ENCODE measurements at regions not wholly inside any gene's neighbourhood (a gene's known extent, or its start where the extent isn't known, plus 50 kb on each side); places are given as distances from the start of the nearest gene placed in this dataset.

DNA sequence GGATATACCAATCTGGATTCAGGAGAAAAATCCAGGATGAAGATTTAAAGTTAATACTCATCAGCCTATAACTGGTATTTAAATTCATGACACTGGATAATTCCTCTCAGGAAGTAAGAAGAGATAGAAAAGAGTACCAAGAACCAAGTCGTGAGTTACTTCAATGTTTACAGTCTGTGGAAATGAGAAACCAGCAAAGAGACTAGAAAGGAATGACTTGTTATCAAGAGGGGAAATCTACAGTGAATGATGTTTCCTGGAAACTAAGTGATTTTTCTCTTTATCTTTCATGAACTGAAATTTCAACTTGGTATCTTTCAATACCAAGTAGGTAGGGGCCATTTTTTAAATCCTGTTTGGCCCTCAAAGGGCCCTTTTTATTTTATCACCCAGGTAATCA, 217.9 kb upstream of the AFF2 start:
- Histone ChIP-seq H3K23ac (ENCODE audit: insufficient read length, low read depth, low read length) (no peak overlapping the region), H3K9ac (ENCODE audit: extremely low read depth, insufficient read length, low read length) (no peak overlapping the region), H3K27me3 (ENCODE audit: insufficient read depth, low read length) (no peaks in the 10 kb centered on the region), H4K8ac (replicated peaks; ENCODE audit: insufficient read length, low read depth, low read length) (no peak overlapping the region), H3K79me1 (ENCODE audit: insufficient read depth, low read depth, low read length, poor library complexity, severe bottlenecking) (no peaks in the 10 kb centered on the region), H3K4ac (ENCODE audit: low read depth, low read length) (no peak overlapping the region), H3K27ac (ENCODE audit: insufficient read length, low read depth, low read length) (no peak overlapping the region), H4K20me1 (ENCODE audit: control insufficient read depth, insufficient read depth, insufficient read length) (no peaks in the 10 kb centered on the region), H2BK12ac (ENCODE audit: insufficient read length, low read depth, low read length) (no peak overlapping the region), H2BK15ac (ENCODE audit: low read depth, low read length) (no peak overlapping the region), H3K79me2 (ENCODE audit: insufficient read depth, low read length) (no peaks in the 10 kb centered on the region), H3T11ph (ENCODE audit: low read length) (no peak overlapping the region), H2BK5ac (ENCODE audit: insufficient read length, low read length) (no peak overlapping the region), H3K9me3 (ENCODE audit: control insufficient read depth, low read depth, low read length) (peaks cover 26% of the 10 kb centered on the region), H3K4me1 (ENCODE audit: insufficient read depth, low read length) (no peaks in the 10 kb centered on the region), H2BK20ac (ENCODE audit: low read depth, low read length, poor library complexity, severe bottlenecking) (no peak overlapping the region), H3K4me2 (ENCODE audit: insufficient read depth, insufficient read length, low read length) (no peak overlapping the region), H3K18ac (ENCODE audit: insufficient read length, low read depth, low read length) (no peak overlapping the region), H4K91ac (ENCODE audit: insufficient read length, low read depth, low read length) (no peak overlapping the region), H2AFZ (ENCODE audit: low read length) (no peak overlapping the region), H3K23me2 (ENCODE audit: insufficient read length, low read depth, low read length, poor library complexity, severe bottlenecking) (no peaks in the 10 kb centered on the region), H2AK5ac (ENCODE audit: insufficient read length, low read length) (no peak overlapping the region), H3K14ac (ENCODE audit: insufficient read depth, low read length) (no peak overlapping the region), H2BK120ac (ENCODE audit: low read depth, low read length, poor library complexity, severe bottlenecking) (no peak overlapping the region), H3K56ac (ENCODE audit: insufficient read length, low read depth, low read length) (no peak overlapping the region), H4K5ac (ENCODE audit: insufficient read length, low read depth, low read length) (no peak overlapping the region)
- no peak overlapping the region for H3K4me3 Mint-ChIP-seq
- no CpG with 5 or more reads among the region's 1 CpG for WGBS (ENCODE audit: extremely low coverage, insufficient read length, low lambda C conversion rate)
- DNase-seq = no peak
- peaks cover 53 to 56% of the 10 kb centered on the region in 2 experiments for H3K9me3 Mint-ChIP-seq
- no peak for TF ChIP-seq CTCF (conservative IDR thresholded peaks at IDR 0.05)
- H3K27me3 Mint-ChIP-seq (ENCODE audit: low read depth) = no peaks in the 10 kb centered on the region
- H3K36me3 Mint-ChIP-seq (ENCODE audit: insufficient read depth in 1 of 3, low read depth in 3 of 3) = no peaks in the 10 kb centered on the region; a peak in 1 of 7 replicates
- H3K27ac Mint-ChIP-seq = no peak overlapping the region
- no peaks in the 10 kb centered on the region for H3K4me1 Mint-ChIP-seq
